Amniotic epithelial cell (primary cell): ENCODE measurements at regions not wholly inside any gene's neighbourhood (a gene's known extent, or its start where the extent isn't known, plus 50 kb on each side); places are given as distances from the start of the nearest gene placed in this dataset.

Experiments used
- DNase-seq: peaks from one replicate; pipeline ENCODE4 v3.0.0-alpha.2; 2010; ENCODE audit warnings: low read depth

- DNase-seq, result no peak
Measured at GRCh38 chr2:38509947-38510326, 92.8 kb downstream of the HNRNPLL start.

- peak; percentile 87 for DNase-seq
Measured at GRCh38 chr2:38509314-38509946, 93.3 kb downstream of the HNRNPLL start.

- DNase-seq, result peak; percentile 79
Measured at GRCh38 chr2:38508311-38509039, 94.3 kb downstream of the HNRNPLL start.

GRCh38 chr2:38507712-38508111, 95.0 kb downstream of the HNRNPLL start:
- DNase-seq, result no peak

GRCh38 chr2:38505779-38506178, 96.9 kb downstream of the HNRNPLL start:
- peak; percentile 94 for DNase-seq

GRCh38 chr2:38504169-38504568, 98.6 kb downstream of the HNRNPLL start:
- DNase-seq, result no peak

GRCh38 chr2:38502107-38502506, 100.6 kb downstream of the HNRNPLL start:
- no peak for DNase-seq

- DNase-seq, result no peak
Measured at GRCh38 chr2:38500283-38500634, 102.5 kb downstream of the HNRNPLL start.

GRCh38 chr2:38499548-38500282, 103.0 kb downstream of the HNRNPLL start:
- no peak for DNase-seq

GRCh38 chr2:38498045-38498481, 104.7 kb downstream of the HNRNPLL start:
- DNase-seq, result no peak

- no peak for DNase-seq
Measured at GRCh38 chr2:38497670-38498037, 105.1 kb downstream of the HNRNPLL start.

GRCh38 chr2:38496927-38497669, 105.6 kb downstream of the HNRNPLL start:
- DNase-seq, result no peak

GRCh38 chr2:38495880-38496279, 106.8 kb downstream of the HNRNPLL start:
- DNase-seq, result no peak

GRCh38 chr2:38494394-38494793, 108.3 kb downstream of the HNRNPLL start:
- no peak for DNase-seq

GRCh38 chr2:38492042-38492615, 110.6 kb downstream of the HNRNPLL start:
- no peak for DNase-seq

- DNase-seq, result no peak
Measured at GRCh38 chr2:38491436-38491835, 111.3 kb downstream of the HNRNPLL start.

GRCh38 chr2:38489846-38490245, 112.8 kb upstream of the ATL2 start:
- no peak for DNase-seq

GRCh38 chr2:38487852-38488251, 110.8 kb upstream of the ATL2 start:
- no peak for DNase-seq

GRCh38 chr2:38486213-38487026, 109.3 kb upstream of the ATL2 start:
- no peak for DNase-seq

- no peak for DNase-seq
Measured at GRCh38 chr2:38485734-38486133, 108.7 kb upstream of the ATL2 start.

- DNase-seq, result no peak
Measured at GRCh38 chr2:38484957-38485356, 107.9 kb upstream of the ATL2 start.
